CD4-positive, alpha-beta memory T cell (primary cell): ENCODE measurements at regions not wholly inside any gene's neighbourhood (a gene's known extent, or its start where the extent isn't known, plus 50 kb on each side); places are given as distances from the start of the nearest gene placed in this dataset.

Experiments used
- CTCF ChIA-PET: fragments of 350-600 bp; sonication (Branson Sonifier 250); formaldehyde crosslinking; loops from one replicate; lab custom pipeline; 2021; ENCODE audit warnings: inconsistent platforms; ENCODE audit not compliant: partially characterized antibody; lab: Charles Lee
- POLR2A ChIA-PET: fragments of 350-600 bp; sonication (Branson Sonifier 250); formaldehyde crosslinking; loops from one replicate; lab custom pipeline; 2021; ENCODE audit not compliant: partially characterized antibody; lab: Charles Lee
- DNase-seq, 5 donors: peaks; one replicate each; pipeline versions ENCODE4 v3.0.0 to v3.0.0-alpha.2; 2020 to 2022; ENCODE audit warnings: mixed read lengths in 1 of 5
- H3K27ac ChIP-seq: one replicate; pipeline ENCODE4 v1.7.0; 2013; ENCODE audit warnings: low read depth, low read length
- H3K27me3 ChIP-seq: 2 replicates; pipeline ENCODE4 v1.7.0; 2013; ENCODE audit warnings: mild to moderate bottlenecking, low read length, moderate library complexity; ENCODE audit not compliant: insufficient read depth
- H3K36me3 ChIP-seq: 2 replicates; pipeline ENCODE4 v1.7.0; 2013; ENCODE audit warnings: mild to moderate bottlenecking, low read length, moderate library complexity; ENCODE audit not compliant: insufficient read depth
- H3K4me1 ChIP-seq: 2 replicates; pipeline ENCODE4 v1.7.0; 2013; ENCODE audit warnings: mild to moderate bottlenecking, low read length, moderate library complexity; ENCODE audit not compliant: insufficient read depth
- H3K4me3 ChIP-seq, 2 donors: one replicate each; pipeline ENCODE4 v1.7.0; 2013; ENCODE audit warnings: low read length in 2 of 2, mild to moderate bottlenecking in 1 of 2
- H3K9me3 ChIP-seq, 2 donors: one replicate each; pipeline ENCODE4 v1.7.0; 2013; ENCODE audit warnings: low read length in 2 of 2, control low read depth in 1 of 2; ENCODE audit not compliant: control insufficient read depth in 1 of 2
- H3K27ac Mint-ChIP-seq, 7 donors: one replicate each; pipeline ENCODE4 v1.8.0; 2020 to 2021; ENCODE audit warnings: mixed read lengths in 7 of 7, mild to moderate bottlenecking in 6 of 7, inconsistent platforms in 3 of 7, moderate library complexity in 3 of 7
- H3K27me3 Mint-ChIP-seq, 2 donors: one replicate each; pipeline ENCODE4 v1.8.0; 2020 to 2021; ENCODE audit warnings: mixed read lengths in 2 of 2
- H3K36me3 Mint-ChIP-seq, 2 donors: one replicate each; pipeline ENCODE4 v1.8.0; 2020 to 2021; ENCODE audit warnings: mixed read lengths in 2 of 2, inconsistent platforms in 1 of 2, mild to moderate bottlenecking in 1 of 2
- H3K4me1 Mint-ChIP-seq, 4 donors: one replicate each; pipeline ENCODE4 v1.8.0; 2020 to 2021; ENCODE audit warnings: mixed read lengths in 4 of 4, mild to moderate bottlenecking in 1 of 4
- H3K4me3 Mint-ChIP-seq, 8 donors: one replicate each; pipeline ENCODE4 v1.8.0; 2020 to 2021; ENCODE audit warnings: mixed read lengths in 8 of 8, mild to moderate bottlenecking in 7 of 8, moderate library complexity in 6 of 8, inconsistent platforms in 3 of 8
- H3K9me3 Mint-ChIP-seq, 8 donors: one replicate each; pipeline ENCODE4 v1.8.0; 2020 to 2021; ENCODE audit warnings: mixed read lengths in 8 of 8, mild to moderate bottlenecking in 5 of 8, inconsistent platforms in 3 of 8, moderate library complexity in 1 of 8
- intact Hi-C: fragments of 100-400 bp; cut with micrococcal nuclease; formaldehyde crosslinking; loops from one replicate; pipeline ENCODE4 v1.15.1; 2023

DNA sequence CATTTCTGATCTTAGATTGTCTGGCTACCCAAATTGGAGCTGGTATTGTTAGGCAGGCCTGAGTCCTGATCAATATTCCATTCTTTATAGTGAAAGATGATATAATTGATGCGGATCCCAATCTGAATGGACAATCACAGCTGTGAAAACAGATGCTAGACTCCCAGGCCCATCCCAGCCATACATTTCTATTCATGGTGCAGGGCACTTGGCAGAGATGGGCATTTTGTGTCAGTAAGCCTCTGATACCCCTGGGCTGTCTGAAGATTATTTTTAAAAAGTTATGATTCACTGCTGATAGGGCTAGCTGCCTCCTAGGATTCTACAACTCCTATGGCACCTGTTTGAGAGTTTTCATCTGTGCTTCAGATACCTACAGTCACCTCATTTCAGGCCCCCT, 61.2 kb upstream of the TSPAN7 start:
- ChIA-PET POLR2A (no interaction called here), CTCF (no interaction called here)
- Mint-ChIP-seq H3K27ac (no peak overlapping the region), H3K4me3 (no peak overlapping the region), H3K36me3 (no peaks in the 10 kb centered on the region), H3K9me3 (peaks cover 0 to 32% (median 24%) of the 10 kb centered on the region in 8 donors), H3K27me3 (peaks cover 2 to 6% of the 10 kb centered on the region in 2 donors), H3K4me1 (no peaks in the 10 kb centered on the region)
- no peaks in the 10 kb centered on the region for H3K9me3 ChIP-seq
- H3K27me3 ChIP-seq: no peaks in the 10 kb centered on the region
- H3K36me3 ChIP-seq: no peaks in the 10 kb centered on the region
- intact Hi-C loops: no loop called here
- H3K4me3 ChIP-seq: no peak overlapping the region
- H3K27ac ChIP-seq: no peak overlapping the region
- DNase-seq: no peak
- no peaks in the 10 kb centered on the region for H3K4me1 ChIP-seq

DNA sequence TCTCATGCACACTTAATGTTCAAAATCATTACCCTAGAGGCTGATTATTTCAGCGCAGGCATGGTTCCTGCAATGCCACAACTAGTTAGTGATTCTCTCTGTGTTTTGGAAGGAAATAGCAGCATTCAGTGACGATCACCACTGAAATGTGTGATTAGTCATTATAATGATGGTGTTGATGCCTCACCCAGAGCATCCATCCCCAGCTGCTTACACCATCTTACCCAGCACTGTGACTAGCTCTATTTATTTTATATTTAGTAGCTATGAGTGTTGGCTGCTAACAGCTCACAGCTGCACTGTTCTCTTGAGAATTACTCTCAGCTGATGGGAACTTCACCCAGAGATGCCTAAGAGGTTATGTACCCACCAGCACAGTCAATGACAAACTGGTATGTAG, 60.5 kb upstream of the TSPAN7 start:
- Histone ChIP-seq H3K27me3 (no peaks in the 10 kb centered on the region), H3K36me3 (no peaks in the 10 kb centered on the region), H3K4me3 (no peak overlapping the region), H3K9me3 (no peaks in the 10 kb centered on the region), H3K27ac (no peak overlapping the region), H3K4me1 (no peaks in the 10 kb centered on the region)
- no peak for DNase-seq
- ChIA-PET CTCF (interaction anchor here (0.7 kb wide), 1 partner anchor 8 kb away, joined by 3 read pairs; no protein-coding TSS in a partner anchor), POLR2A (no interaction called here)
- intact Hi-C loops: no loop called here
- Mint-ChIP-seq H3K4me1 (no peaks in the 10 kb centered on the region), H3K4me3 (no peak overlapping the region), H3K36me3 (no peaks in the 10 kb centered on the region), H3K27me3 (peaks cover 2 to 3% of the 10 kb centered on the region in 2 donors), H3K9me3 (peaks cover 0 to 35% (median 24%) of the 10 kb centered on the region in 8 donors), H3K27ac (no peak overlapping the region)

DNA sequence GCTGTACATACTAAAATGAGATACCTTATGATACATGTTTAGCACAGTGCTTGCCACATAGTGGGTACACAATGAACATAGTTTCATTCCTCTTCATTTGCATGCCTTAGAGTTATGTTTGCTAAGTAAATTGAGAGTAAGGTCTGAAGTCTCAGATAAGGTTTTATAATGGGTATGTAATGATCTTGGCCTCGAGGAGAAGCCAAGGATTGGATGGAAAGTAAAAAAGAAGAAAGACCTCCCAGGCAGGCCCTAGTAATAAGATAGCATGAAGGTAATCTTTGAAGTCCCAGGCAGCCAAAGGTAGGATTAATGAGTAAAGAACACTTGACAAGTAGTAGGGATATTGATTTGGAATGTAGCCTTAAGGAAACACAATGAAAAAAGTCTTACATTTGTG, 55.8 kb upstream of the TSPAN7 start:
- no peaks in the 10 kb centered on the region for H3K27me3 ChIP-seq
- Mint-ChIP-seq H3K4me3 (no peak overlapping the region), H3K36me3 (no peaks in the 10 kb centered on the region), H3K9me3 (peaks cover 0 to 35% (median 23%) of the 10 kb centered on the region in 8 donors), H3K27me3 (peaks cover 0 to 2% of the 10 kb centered on the region in 2 donors), H3K4me1 (no peaks in the 10 kb centered on the region), H3K27ac (peak overlapping the region in 1 of 7 donors; percentile 77)
- no peaks in the 10 kb centered on the region for H3K36me3 ChIP-seq
- H3K27ac ChIP-seq: no peak overlapping the region
- POLR2A ChIA-PET: no interaction called here
- no peak overlapping the region for H3K4me3 ChIP-seq
- no peaks in the 10 kb centered on the region for H3K4me1 ChIP-seq
- intact Hi-C loops: no loop called here
- DNase-seq: no peak
- CTCF ChIA-PET: no interaction called here
- no peaks in the 10 kb centered on the region for H3K9me3 ChIP-seq
